ENCODE measurements at regions not wholly inside any gene's neighbourhood (a gene's known extent, or its start where the extent isn't known, plus 50 kb on each side); places are given as distances from the start of the nearest gene placed in this dataset.

DNA sequence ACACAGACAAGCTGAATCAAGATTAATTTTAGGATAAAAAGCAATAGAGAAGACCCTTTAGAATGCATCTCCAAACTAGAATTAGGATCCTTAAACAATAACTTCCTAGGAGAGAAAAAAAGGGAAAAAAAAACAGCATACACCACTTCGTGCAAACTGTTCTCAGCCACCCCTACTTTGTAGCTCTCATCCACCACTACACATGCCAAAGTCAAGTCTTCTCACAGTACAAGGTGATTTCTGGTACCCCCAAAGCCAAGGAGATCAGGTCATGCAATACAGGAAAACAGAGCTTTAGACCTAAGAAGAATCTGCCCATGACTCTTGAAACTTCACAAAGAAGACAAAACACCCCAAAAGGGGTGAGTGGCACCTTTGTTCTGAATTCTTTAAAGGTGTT is 166.9 kb downstream of the SUCNR1 start:
- TF ChIP-seq ZNF274 (IDR thresholded peaks at IDR 0.05; ENCODE audit: low read depth, low read length) (no peak), YY1 (IDR thresholded peaks at IDR 0.05; ENCODE audit: insufficient read depth, insufficient read length) (no peak), SUZ12 (IDR thresholded peaks at IDR 0.05; ENCODE audit: extremely low read depth, insufficient read depth, insufficient read length) (no peak)

Measured in NT2/D1 (cell line).